HG03139 (cell line): ENCODE measurements at regions not wholly inside any gene's neighbourhood (a gene's known extent, or its start where the extent isn't known, plus 50 kb on each side); places are given as distances from the start of the nearest gene placed in this dataset.

Experiments used
- ATAC-seq: cut with Tn5 transposase; IDR thresholded peaks from one replicate; pipeline ENCODE4 v1.9.1; 2021; ENCODE audit not compliant: unreplicated experiment

- ATAC-seq = no peak
Observed at GRCh38 chr14:65308536-65308935, 104.0 kb upstream of the FUT8 start.

DNA sequence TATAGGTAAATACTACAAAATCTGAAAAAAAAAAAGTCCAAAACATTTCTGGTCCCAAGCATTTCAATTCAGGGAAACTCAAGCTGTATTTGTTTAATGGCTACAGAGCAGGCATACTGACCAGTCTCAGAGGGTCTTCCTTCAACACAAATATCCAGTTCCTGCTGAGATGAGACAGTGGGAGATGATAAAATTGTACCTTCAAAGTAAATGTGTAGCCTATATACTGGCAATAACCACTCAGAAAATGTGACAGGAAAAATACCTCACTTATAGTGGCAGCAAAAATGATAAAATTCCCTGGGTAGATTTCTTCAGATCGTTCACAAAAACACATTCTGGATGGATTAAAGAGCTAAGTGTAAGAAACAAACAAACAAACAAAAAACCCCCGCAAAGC, 102.0 kb upstream of the FUT8 start:
- no peak for ATAC-seq

GRCh38 chr14:65312859-65313258, 99.7 kb upstream of the FUT8 start:
- ATAC-seq = no peak

DNA sequence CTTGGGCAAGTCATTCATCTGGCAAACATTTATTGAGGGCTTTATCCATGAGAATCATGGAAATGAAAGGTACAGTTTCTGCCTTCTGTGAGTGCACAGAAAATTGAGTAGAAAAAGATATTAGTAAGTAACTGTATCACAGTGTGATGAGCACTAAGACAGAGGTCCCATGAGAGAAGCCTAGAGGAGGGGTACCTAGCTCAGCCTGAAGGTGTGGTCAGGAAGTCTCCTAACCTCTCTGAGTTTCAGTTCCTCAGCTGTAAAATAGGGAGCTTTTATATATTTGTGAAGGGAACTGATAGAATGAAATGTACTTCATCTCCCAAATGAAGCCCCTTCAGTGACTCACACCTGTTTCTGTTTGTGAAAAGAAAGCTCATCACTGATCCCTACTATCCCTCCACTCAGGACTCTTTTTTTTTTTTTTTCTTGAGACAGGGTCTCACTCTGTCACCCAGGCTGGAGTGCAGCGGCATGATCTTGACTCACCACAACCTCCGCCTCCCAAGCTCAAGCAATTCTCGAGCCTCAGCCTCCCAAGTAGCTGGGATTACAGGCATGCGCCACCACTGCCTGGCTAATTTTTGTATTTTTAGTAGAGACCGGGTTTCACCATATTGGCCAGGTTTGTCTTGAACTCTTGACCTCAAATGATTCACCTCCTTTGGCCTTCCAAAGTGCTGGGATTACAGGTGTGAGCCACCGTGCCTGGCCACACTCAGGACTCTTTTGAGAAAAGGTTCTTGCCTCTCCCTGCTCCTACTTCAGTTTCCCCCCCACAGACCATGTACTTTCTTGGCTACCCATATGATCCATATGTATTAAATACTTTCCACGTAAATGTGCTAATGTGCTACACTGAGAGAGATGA, 93.7 kb upstream of the FUT8 start:
- ATAC-seq = peak; percentile 75

- peak; percentile 12 for ATAC-seq
Observed at GRCh38 chr14:65320661-65321308, 91.7 kb upstream of the FUT8 start.

GRCh38 chr14:65321370-65321875, 91.1 kb upstream of the FUT8 start:
- ATAC-seq = peak; percentile 41

DNA sequence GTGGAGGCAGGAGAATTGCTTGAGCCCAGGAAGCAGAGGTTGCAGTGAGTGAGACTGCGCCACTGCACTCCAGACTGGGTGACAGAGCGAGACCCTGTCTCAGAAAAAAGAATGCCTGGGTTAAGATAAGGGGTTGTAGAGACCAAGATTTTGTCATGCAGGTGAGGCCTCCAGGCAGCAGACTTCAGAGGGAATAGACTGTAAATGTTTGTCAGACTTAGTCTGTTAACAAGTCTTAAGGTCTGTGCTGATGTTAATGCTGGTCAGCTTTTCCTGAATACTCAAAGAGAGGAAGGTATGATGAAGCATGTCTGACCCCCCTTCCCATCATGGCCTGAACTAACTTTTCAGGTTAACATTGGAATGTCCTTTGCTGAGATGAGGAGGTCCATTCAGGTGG, 83.0 kb upstream of the FUT8 start:
- no peak for ATAC-seq

DNA sequence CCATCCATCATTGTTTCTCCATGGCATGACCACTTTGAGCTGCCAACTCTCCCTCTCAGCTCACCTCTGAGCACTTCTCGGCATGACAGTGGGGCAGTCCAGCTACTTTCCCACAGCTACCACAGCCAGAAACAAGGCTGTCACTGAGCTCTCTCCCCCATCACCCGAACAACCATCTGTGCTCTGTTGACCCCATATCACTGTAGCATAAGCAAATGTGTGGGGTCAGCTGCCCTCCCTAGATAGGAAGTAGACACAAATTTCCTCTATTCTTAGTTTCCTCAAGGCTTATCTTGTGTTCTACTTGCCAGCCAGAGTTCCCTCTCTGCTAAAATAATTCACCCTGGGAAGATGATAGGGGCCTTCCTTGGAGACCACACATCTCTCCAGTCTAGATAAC, 82.6 kb upstream of the FUT8 start:
- no peak for ATAC-seq

DNA sequence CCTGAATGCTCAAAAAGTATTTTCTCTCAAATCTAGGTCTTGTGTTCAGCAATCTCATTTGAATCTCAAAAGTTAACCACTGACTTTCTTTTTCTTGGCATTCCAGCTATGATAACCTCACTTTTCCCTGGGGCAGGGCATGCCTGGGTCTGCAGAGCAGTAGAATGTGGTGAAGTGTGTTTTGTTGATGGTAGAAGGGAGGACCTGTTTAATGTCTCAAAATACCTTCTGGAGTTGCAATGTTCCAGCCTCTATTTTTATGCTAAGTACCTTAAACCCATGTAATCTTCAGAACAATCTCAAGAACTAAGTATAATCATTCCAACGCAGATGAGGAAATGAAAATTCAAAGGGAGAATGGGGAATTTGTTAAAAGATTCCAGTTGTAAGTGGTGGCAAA, 82.1 kb upstream of the FUT8 start:
- no peak for ATAC-seq

DNA sequence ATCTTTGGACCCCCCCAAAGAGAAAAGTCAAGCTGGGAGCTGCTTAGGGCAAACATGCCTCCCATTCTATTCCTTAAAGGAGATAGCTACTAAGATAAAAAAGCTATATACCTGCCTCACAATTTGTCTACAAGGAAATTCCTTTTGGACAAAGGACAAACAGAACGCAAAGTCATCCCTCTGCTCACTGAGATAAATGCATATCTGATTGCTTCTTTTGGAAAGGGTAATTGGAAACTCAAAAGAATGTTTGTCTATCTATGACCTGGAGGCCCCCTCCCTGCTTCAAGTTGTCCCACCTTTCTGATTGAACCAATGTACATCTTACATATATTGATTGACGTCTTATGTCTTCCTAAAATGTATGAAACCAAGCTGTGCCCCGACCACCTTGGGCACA, 80.9 kb upstream of the FUT8 start:
- no peak for ATAC-seq

DNA sequence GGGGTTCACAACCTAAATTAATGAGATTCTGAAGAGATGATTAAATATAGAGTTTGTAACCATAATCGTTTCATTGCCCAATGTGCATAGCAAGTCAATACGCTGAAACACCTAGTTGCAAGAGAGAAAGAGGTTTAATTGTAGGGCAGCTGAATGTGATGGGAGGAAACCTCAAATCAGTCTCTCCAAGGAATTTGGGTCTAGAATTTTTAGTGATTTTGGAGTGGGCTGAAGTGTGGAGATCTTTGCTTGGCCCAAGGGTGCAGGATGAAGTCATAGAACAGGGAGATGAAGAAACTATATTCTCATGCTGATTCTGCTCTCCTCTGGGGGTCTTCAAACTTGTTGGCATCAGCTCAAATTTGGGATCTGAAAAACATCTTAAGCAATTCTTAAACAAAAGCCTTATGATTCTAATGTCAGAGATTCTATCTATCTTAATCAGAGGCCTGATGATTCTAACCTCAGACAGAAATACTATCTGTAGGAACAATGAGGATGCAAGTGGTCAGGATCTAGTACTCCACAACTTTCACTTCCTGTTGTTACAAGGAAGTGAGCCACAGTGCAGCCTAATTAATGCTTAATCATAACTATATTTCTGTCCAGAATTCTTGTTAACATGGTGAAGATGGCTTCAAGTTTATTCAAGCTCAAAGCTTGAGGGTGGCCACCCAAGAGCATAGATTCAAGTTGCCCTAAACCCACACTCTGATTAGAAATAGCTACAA, 80.2 kb upstream of the FUT8 start:
- ATAC-seq = no peak

GRCh38 chr14:65333943-65334687, 78.4 kb upstream of the FUT8 start:
- ATAC-seq = no peak

GRCh38 chr14:65334765-65335410, 77.6 kb upstream of the FUT8 start:
- ATAC-seq = no peak

- ATAC-seq = no peak
Observed at GRCh38 chr14:65335411-65335947, 77.1 kb upstream of the FUT8 start.

- no peak for ATAC-seq
Observed at GRCh38 chr14:65336191-65336591, 76.3 kb upstream of the FUT8 start.

DNA sequence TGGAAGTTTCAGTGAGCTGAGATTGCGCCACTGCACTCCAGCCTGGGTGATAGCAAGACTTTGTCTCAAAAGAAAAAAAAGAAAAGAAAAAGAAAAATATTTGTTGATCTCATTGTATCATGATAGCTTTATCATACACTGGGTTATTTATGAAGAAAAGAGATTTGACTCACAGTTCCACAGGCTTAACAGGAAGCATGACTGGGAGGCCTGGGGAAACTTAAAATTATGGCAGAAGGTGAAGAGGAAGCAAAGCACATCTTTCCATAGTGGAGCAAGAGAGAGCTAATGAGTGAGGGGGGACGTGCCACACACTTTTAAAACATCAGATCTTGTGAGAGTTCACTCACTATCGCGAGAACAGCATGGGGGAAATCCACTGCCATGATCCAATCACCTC, 72.7 kb upstream of the FUT8 start:
- no peak for ATAC-seq

DNA sequence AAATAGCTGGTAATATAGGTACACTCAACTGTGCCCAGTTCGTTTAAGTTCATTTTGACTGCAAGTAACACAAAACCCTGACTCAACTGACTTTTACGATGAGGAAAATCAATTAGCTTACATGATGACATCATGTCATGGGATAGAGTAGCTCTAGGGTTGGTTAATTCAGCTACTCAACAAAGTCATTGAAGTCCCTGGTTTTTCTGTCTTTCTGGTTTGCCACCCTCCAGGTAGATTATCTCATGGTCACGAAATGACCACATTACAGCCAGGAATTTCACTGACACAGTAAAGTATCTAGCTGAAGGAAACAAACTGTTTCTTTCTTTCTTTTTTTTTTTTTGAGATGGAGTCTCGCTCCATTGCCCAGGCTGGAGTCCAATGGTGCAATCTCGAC, 68.5 kb upstream of the FUT8 start:
- no peak for ATAC-seq

- ATAC-seq = no peak
Observed at GRCh38 chr14:65345266-65345665, 67.3 kb upstream of the FUT8 start.

DNA sequence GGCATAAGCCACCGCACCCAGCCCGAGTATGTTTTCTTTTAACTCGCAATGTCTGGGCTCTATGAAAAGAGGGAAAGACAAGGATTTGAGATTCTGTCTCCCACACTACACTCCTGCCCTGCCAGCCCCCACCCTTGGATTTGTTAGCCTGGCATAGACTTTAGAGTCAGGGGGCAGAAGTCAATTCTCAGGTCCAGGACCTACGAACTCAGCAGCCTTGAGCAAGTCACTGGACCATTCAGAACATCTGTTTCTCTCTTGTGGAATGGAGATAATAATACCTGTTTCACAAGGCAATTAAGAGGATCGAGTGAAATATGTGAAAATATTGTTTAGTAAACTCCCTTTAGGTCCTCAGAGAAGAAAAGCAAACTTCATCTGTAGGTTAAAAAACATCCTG, 66.1 kb upstream of the FUT8 start:
- ATAC-seq = no peak

DNA sequence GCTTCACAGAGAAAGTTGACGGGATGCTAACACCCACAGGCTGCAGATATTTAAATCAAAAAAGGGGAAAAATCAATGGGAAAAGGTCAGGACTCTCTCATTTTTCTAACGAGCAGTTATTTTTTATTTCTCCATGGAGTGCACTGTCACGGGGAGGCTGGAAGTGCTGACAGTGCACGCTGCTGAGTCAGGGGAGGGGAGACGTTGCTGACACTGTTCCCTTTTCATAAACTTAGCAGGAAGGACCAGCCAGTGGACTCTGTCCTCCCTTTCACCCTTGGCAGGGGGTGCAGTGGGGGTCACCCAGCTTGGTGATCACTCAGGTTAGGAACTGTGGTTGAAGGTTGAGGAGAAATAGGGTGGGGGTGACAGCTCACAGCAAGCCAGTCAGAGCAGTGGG, 65.6 kb upstream of the FUT8 start:
- ATAC-seq = no peak
